H1 (cell line): ENCODE measurements at regions not wholly inside any gene's neighbourhood (a gene's known extent, or its start where the extent isn't known, plus 50 kb on each side); places are given as distances from the start of the nearest gene placed in this dataset.

Experiments
- CTCF ChIA-PET: fragments of 300-600 bp; sonication (Branson Sonifier 250); formaldehyde crosslinking; loops from one replicate; lab custom pipeline; 2021; ENCODE audit not compliant: partially characterized antibody; lab: Charles Lee
- POLR2A ChIA-PET: fragments of 300-600 bp; sonication (Branson Sonifier 250); formaldehyde crosslinking; loops from one replicate; lab custom pipeline; 2021; ENCODE audit warnings: inconsistent platforms; ENCODE audit not compliant: partially characterized antibody; lab: Charles Lee
- DNase-seq, 2 experiments: peaks; one replicate each; pipeline versions ENCODE4 v3.0.0 to v3.0.0-alpha.2; 2010 to 2022; ENCODE audit warnings: low spot score in 2 of 2, low read depth in 1 of 2, mixed read lengths in 1 of 2
- FAIRE-seq: peaks from 2 replicates; lab custom pipeline; 2011; peaks lifted over from hg19 to GRCh38; lab: Jason Lieb, UNC
- H2AFZ ChIP-seq: 2 replicates; pipeline ENCODE4 v1.8.1; 2012; ENCODE audit warnings: low read length, inconsistent platforms
- H2AK5ac ChIP-seq: 2 replicates; pipeline ENCODE4 v1.6.1; 2013; ENCODE audit warnings: low read depth, low read length
- H2BK120ac ChIP-seq: replicated peaks from 2 replicates; pipeline ENCODE3; 2013; ENCODE audit warnings: low read depth, low read length, inconsistent platforms
- H2BK12ac ChIP-seq: 2 replicates; pipeline ENCODE4 v1.6.1; 2013; ENCODE audit warnings: low read depth, low read length
- H2BK15ac ChIP-seq: 2 replicates; pipeline ENCODE4 v1.6.1; 2013; ENCODE audit warnings: low read length
- H2BK20ac ChIP-seq: 2 replicates; pipeline ENCODE4 v1.6.1; 2013; ENCODE audit warnings: low read length
- H2BK5ac ChIP-seq: 2 replicates; pipeline ENCODE4 v1.6.1; 2013; ENCODE audit warnings: low read depth, low read length
- H3K14ac ChIP-seq: 2 replicates; pipeline ENCODE4 v1.6.1; 2013; ENCODE audit warnings: inconsistent platforms; ENCODE audit not compliant: insufficient read length
- H3K18ac ChIP-seq: 2 replicates; pipeline ENCODE4 v1.6.1; 2013; ENCODE audit warnings: low read length; ENCODE audit errors: extremely low read depth
- H3K23ac ChIP-seq: 2 replicates; pipeline ENCODE4 v1.6.1; 2013; ENCODE audit warnings: inconsistent platforms; ENCODE audit not compliant: insufficient read length
- H3K23me2 ChIP-seq: 2 replicates; pipeline ENCODE4 v1.6.1; 2013; ENCODE audit warnings: low read depth, low read length
- H3K27ac ChIP-seq: 2 replicates; pipeline ENCODE4 v1.6.1; 2011; ENCODE audit warnings: low read depth, low read length, inconsistent platforms
- H3K27me3 ChIP-seq, 4 experiments: replicated peaks in 1 of 4; 1 replicate in 1 of 4; 2 replicates in 3 of 4; pipeline versions ENCODE4 v1.6.1 to v1.8.1; 2011 to 2013; ENCODE audit warnings: low read length in 3 of 4, mild to moderate bottlenecking in 3 of 4, inconsistent platforms in 2 of 4, mixed read lengths in 2 of 4, moderate library complexity in 1 of 4; ENCODE audit not compliant: control insufficient read depth in 3 of 4, insufficient read depth in 3 of 4; ENCODE audit errors: extremely low read depth in 1 of 4
- H3K36me3 ChIP-seq, 4 experiments: 2 replicates each; pipeline versions ENCODE4 v1.6.1 to v1.8.1; 2011 to 2013; ENCODE audit warnings: mild to moderate bottlenecking in 4 of 4, low read length in 3 of 4, moderate library complexity in 2 of 4, control low read depth in 1 of 4, inconsistent platforms in 1 of 4; ENCODE audit not compliant: insufficient read depth in 4 of 4, control insufficient read depth in 2 of 4
- H3K4ac ChIP-seq: replicated peaks from 2 replicates; pipeline ENCODE3; 2013; ENCODE audit warnings: low read length, low read depth, mixed read lengths, inconsistent platforms; ENCODE audit not compliant: insufficient read length
- H3K4me1 ChIP-seq, 4 experiments: replicated peaks in 1 of 4; 1 replicate in 1 of 4; 2 replicates in 3 of 4; pipeline versions ENCODE4 v1.6.1 to v1.8.1; 2011 to 2013; ENCODE audit warnings: low read length in 3 of 4, inconsistent platforms in 2 of 4, mixed read lengths in 1 of 4; ENCODE audit not compliant: insufficient read depth in 4 of 4, control insufficient read depth in 3 of 4
- H3K4me2 ChIP-seq, 2 experiments: 2 replicates each; pipeline versions ENCODE4 v1.6.1 to v1.8.1; 2011 to 2013; ENCODE audit warnings: low read depth in 2 of 2, low read length in 2 of 2, control low read depth in 1 of 2, inconsistent platforms in 1 of 2, mild to moderate bottlenecking in 1 of 2; ENCODE audit not compliant: insufficient read depth in 1 of 2
- H3K4me3 ChIP-seq, 4 experiments: fragments of 200-600, 300-600 bp in 1 of 4; sonication (generic), shearing (Covaris generic), sonication (Bioruptor Twin) in 1 of 4; 2 replicates each; pipeline versions ENCODE4 v1.5.1 to v1.8.1; 2011 to 2016; ENCODE audit warnings: low read length in 4 of 4, low read depth in 3 of 4, control low read depth in 2 of 4, inconsistent platforms in 2 of 4, mild to moderate bottlenecking in 2 of 4, mixed read lengths in 1 of 4, moderate library complexity in 1 of 4; ENCODE audit not compliant: insufficient read depth in 2 of 4; ENCODE audit errors: extremely low read depth in 1 of 4
- H3K56ac ChIP-seq: replicated peaks from 2 replicates; pipeline ENCODE3; 2013; ENCODE audit warnings: low read depth, mild to moderate bottlenecking, mixed read lengths, low read length, inconsistent platforms; ENCODE audit not compliant: insufficient read length
- H3K79me1 ChIP-seq: 2 replicates; pipeline ENCODE4 v1.6.1; 2013; ENCODE audit warnings: low read depth, low read length, control low read depth
- H3K79me2 ChIP-seq, 2 experiments: 2 replicates each; pipeline versions ENCODE4 v1.6.1 to v1.8.1; 2012 to 2013; ENCODE audit warnings: low read length in 2 of 2, mild to moderate bottlenecking in 2 of 2, inconsistent platforms in 1 of 2; ENCODE audit not compliant: insufficient read depth in 2 of 2, control insufficient read depth in 1 of 2
- H3K9ac ChIP-seq, 4 experiments: replicated peaks in 1 of 4; 1 replicate in 1 of 4; 2 replicates in 3 of 4; pipeline versions ENCODE4 v1.6.1 to v1.8.1; 2011 to 2013; ENCODE audit warnings: low read depth in 3 of 4, low read length in 3 of 4, control low read depth in 2 of 4, mild to moderate bottlenecking in 2 of 4, moderate library complexity in 2 of 4, inconsistent platforms in 1 of 4; ENCODE audit errors: extremely low read depth in 1 of 4
- H3K9me3 ChIP-seq, 2 experiments: 2 replicates each; pipeline versions ENCODE4 v1.6.1 to v1.8.1; 2012 to 2013; ENCODE audit warnings: mild to moderate bottlenecking in 2 of 2, moderate library complexity in 2 of 2, control low read depth in 1 of 2, inconsistent platforms in 1 of 2, low read depth in 1 of 2, low read length in 1 of 2, mixed read lengths in 1 of 2; ENCODE audit not compliant: insufficient read depth in 2 of 2
- H4K20me1 ChIP-seq, 2 experiments: replicated peaks in 1 of 2; 2 replicates each; pipeline versions ENCODE3 to v1.8.1; 2011 to 2013; ENCODE audit warnings: inconsistent platforms in 2 of 2, low read length in 2 of 2, mild to moderate bottlenecking in 1 of 2; ENCODE audit not compliant: insufficient read depth in 2 of 2, control insufficient read depth in 1 of 2
- H4K5ac ChIP-seq: 2 replicates; pipeline ENCODE4 v1.6.1; 2013; ENCODE audit warnings: low read length, low read depth, mixed read lengths, inconsistent platforms; ENCODE audit not compliant: insufficient read length
- H4K8ac ChIP-seq: 2 replicates; pipeline ENCODE4 v1.8.0; 2013; ENCODE audit warnings: mild to moderate bottlenecking, moderate library complexity, low read length, inconsistent platforms; ENCODE audit not compliant: insufficient read depth; ENCODE audit errors: extremely low read depth
- H4K91ac ChIP-seq: replicated peaks from 2 replicates; pipeline ENCODE3; 2013; ENCODE audit warnings: low read length, mixed read lengths, inconsistent platforms; ENCODE audit not compliant: insufficient read length
- BACH1 ChIP-seq: IDR thresholded peaks from 2 replicates; pipeline ENCODE4 v1.6.1; 2012; ENCODE audit warnings: low read length, improper control_type of control experiment
- BCL11A ChIP-seq, 2 experiments: IDR thresholded peaks; one replicate each; pipeline ENCODE4 v1.6.1; 2011; ENCODE audit warnings: low read depth in 2 of 2, low read length in 2 of 2, mild to moderate bottlenecking in 2 of 2
- FOSL1 ChIP-seq: IDR thresholded peaks from 2 replicates; pipeline ENCODE4 v1.6.1; 2011; ENCODE audit warnings: mild to moderate bottlenecking, low read depth, low read length, moderate library complexity; ENCODE audit not compliant: insufficient read depth
- HDAC2 ChIP-seq, 2 experiments: fragments of 300-600 bp in 1 of 2; sonication (generic) in 1 of 2; IDR thresholded peaks; 2 replicates each; pipeline ENCODE4 v1.6.1; 2011 to 2012; ENCODE audit warnings: low read depth in 2 of 2, low read length in 2 of 2, mild to moderate bottlenecking in 2 of 2, moderate library complexity in 2 of 2, borderline replicate concordance in 1 of 2, inconsistent platforms in 1 of 2
- JUN ChIP-seq: IDR thresholded peaks from 2 replicates; pipeline ENCODE4 v1.6.1; 2011; ENCODE audit warnings: low read depth, mild to moderate bottlenecking, improper control_type of control experiment, low read length
- RBBP5 ChIP-seq: IDR thresholded peaks from 2 replicates; pipeline ENCODE4 v1.7.1; 2012; ENCODE audit warnings: low read depth, mild to moderate bottlenecking, inconsistent platforms, low read length, moderate library complexity, borderline replicate concordance
- RNF2 ChIP-seq: fragments of 200-900, 300-1000 bp; sonication (generic); IDR thresholded peaks from 2 replicates; pipeline ENCODE4 v1.7.1; 2016; ENCODE audit warnings: borderline replicate concordance, low read depth, mild to moderate bottlenecking, antibody characterized with exemption, low read length; ENCODE audit not compliant: poor library complexity, severe bottlenecking; ENCODE audit errors: missing control alignments
- SP4 ChIP-seq: IDR thresholded peaks from 2 replicates; pipeline ENCODE4 v1.6.1; 2012; ENCODE audit warnings: low read length, inconsistent platforms
- TCF12 ChIP-seq: IDR thresholded peaks from 2 replicates; pipeline ENCODE4 v1.6.1; 2011; ENCODE audit warnings: low read depth, mild to moderate bottlenecking, low read length
- YY1 ChIP-seq: IDR thresholded peaks from 2 replicates; pipeline ENCODE4 v1.6.1; 2011; ENCODE audit warnings: low read depth, mild to moderate bottlenecking, low read length
- WGBS, 2 experiments: shearing (Covaris generic) in 1 of 2; methylation state at CpG; one replicate each; pipeline versions ENCODE4 v1.1.6 to v1.1.7; 2013 to 2015; ENCODE audit warnings: low lambda C conversion rate in 2 of 2, mixed read lengths in 2 of 2, inconsistent platforms in 1 of 2, low coverage in 1 of 2, missing lambda C conversion rate in 1 of 2; ENCODE audit not compliant: insufficient replicate concordance in 2 of 2, insufficient coverage in 1 of 2, insufficient read length in 1 of 2; ENCODE audit errors: extremely low coverage in 1 of 2, missing lambda C conversion rate in 1 of 2; 5-methylcytosine and 5-hydroxymethylcytosine counted together
- TF ChIP-seq, protein P1 (sequence below), 3 experiments: IDR thresholded peaks; 1 replicate in 2 of 3; 2 replicates in 1 of 3; pipeline versions ENCODE4 v1.5.1 to v1.6.1; 2011; ENCODE audit warnings: low read length in 3 of 3, mild to moderate bottlenecking in 3 of 3, inconsistent platforms in 2 of 3, low read depth in 1 of 3, moderate library complexity in 1 of 3; ENCODE audit not compliant: insufficient read depth in 1 of 3; ENCODE audit errors: control extremely low read depth in 1 of 3
- TF ChIP-seq, protein P2 (sequence below): IDR thresholded peaks from 2 replicates; pipeline ENCODE4 v1.6.1; 2012; ENCODE audit warnings: inconsistent platforms

DNA sequence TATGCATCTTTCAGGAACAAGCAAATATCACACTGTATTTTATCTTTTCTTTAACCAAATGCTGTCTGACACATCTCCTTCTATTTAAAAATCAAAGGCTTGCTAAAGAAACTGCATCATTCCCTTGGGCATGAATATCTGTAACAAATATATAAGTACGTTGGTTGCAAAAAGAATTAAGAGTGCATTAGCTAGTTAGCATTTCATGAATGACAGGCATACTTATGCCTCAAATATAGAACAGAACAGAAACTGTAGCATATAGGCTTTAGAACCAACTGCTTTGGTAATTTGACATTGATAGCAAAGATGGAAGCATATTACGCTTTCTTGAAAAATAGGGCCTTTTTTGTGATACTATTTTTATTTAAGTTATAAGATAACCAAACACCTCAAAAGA, 761.2 kb downstream of the MAT2B start:
- no peak overlapping the region for H3K18ac ChIP-seq
- no peak overlapping the region for H2BK5ac ChIP-seq
- H3K9me3 ChIP-seq: no peaks in the 10 kb centered on the region
- H2BK12ac ChIP-seq: no peak overlapping the region
- WGBS, 2 experiments: 91% methylated on average over 2 of the region's 2 CpGs; no CpG with 5 or more reads in 1 of the 2 experiments
- H4K91ac ChIP-seq: no peak overlapping the region
- no peak overlapping the region for H4K8ac ChIP-seq
- no peaks in the 10 kb centered on the region for H4K20me1 ChIP-seq
- H3K27me3 ChIP-seq: no peaks in the 10 kb centered on the region
- no peaks in the 10 kb centered on the region for H3K23me2 ChIP-seq
- H4K5ac ChIP-seq: no peak overlapping the region
- no peak overlapping the region for H2BK120ac ChIP-seq
- ChIA-PET POLR2A (no interaction called here), CTCF (no interaction called here)
- no peak overlapping the region for H3K4me2 ChIP-seq
- H3K9ac ChIP-seq: no peak overlapping the region
- FAIRE-seq (no peak), DNase-seq (no peak)
- H3K56ac ChIP-seq: no peak overlapping the region
- no peaks in the 10 kb centered on the region for H3K4me1 ChIP-seq
- H2AFZ ChIP-seq: no peak overlapping the region
- H2AK5ac ChIP-seq: no peak overlapping the region
- H2BK15ac ChIP-seq: no peak overlapping the region
- no peaks in the 10 kb centered on the region for H3K79me2 ChIP-seq
- no peaks in the 10 kb centered on the region for H3K36me3 ChIP-seq
- H2BK20ac ChIP-seq: no peak overlapping the region
- H3K27ac ChIP-seq: no peak overlapping the region
- no peak overlapping the region for H3K4ac ChIP-seq
- H3K23ac ChIP-seq: no peak overlapping the region
- H3K14ac ChIP-seq: no peak overlapping the region
- H3K4me3 ChIP-seq: no peak overlapping the region
- no peaks in the 10 kb centered on the region for H3K79me1 ChIP-seq
- TF ChIP-seq FOSL1: no peak
- no peak for TF ChIP-seq RBBP5
- TF ChIP-seq, protein P1, sequence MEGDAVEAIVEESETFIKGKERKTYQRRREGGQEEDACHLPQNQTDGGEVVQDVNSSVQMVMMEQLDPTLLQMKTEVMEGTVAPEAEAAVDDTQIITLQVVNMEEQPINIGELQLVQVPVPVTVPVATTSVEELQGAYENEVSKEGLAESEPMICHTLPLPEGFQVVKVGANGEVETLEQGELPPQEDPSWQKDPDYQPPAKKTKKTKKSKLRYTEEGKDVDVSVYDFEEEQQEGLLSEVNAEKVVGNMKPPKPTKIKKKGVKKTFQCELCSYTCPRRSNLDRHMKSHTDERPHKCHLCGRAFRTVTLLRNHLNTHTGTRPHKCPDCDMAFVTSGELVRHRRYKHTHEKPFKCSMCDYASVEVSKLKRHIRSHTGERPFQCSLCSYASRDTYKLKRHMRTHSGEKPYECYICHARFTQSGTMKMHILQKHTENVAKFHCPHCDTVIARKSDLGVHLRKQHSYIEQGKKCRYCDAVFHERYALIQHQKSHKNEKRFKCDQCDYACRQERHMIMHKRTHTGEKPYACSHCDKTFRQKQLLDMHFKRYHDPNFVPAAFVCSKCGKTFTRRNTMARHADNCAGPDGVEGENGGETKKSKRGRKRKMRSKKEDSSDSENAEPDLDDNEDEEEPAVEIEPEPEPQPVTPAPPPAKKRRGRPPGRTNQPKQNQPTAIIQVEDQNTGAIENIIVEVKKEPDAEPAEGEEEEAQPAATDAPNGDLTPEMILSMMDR (IDR thresholded peaks at IDR 0.05; ENCODE audit: control extremely low read depth in 1 of 3, insufficient read depth in 1 of 3, low read depth in 1 of 3, low read length in 3 of 3): no peak
- TF ChIP-seq TCF12: no peak
- no peak for TF ChIP-seq RNF2
- no peak for TF ChIP-seq BCL11A (IDR thresholded peaks at IDR 0.05; ENCODE audit: low read depth in 2 of 2, low read length in 2 of 2)
- TF ChIP-seq HDAC2 (IDR thresholded peaks at IDR 0.05; ENCODE audit: borderline replicate concordance in 1 of 2, low read depth in 2 of 2, low read length in 2 of 2): no peak
- TF ChIP-seq BACH1: no peak
- TF ChIP-seq, protein P2, sequence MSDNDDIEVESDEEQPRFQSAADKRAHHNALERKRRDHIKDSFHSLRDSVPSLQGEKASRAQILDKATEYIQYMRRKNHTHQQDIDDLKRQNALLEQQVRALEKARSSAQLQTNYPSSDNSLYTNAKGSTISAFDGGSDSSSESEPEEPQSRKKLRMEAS: no peak
- no peak for TF ChIP-seq SP4
- no peak for TF ChIP-seq YY1
- no peak for TF ChIP-seq JUN
